ENCODE measurements at regions not wholly inside any gene's neighbourhood (a gene's known extent, or its start where the extent isn't known, plus 50 kb on each side); places are given as distances from the start of the nearest gene placed in this dataset.

GRCh38 chr3:6799264-6799915 lies 61.5 kb upstream of the GRM7 start:
- Histone ChIP-seq H3K27ac (ENCODE audit: low read length) (no peak overlapping the region), H3K36me3 (ENCODE audit: control insufficient read depth in 1 of 2, insufficient read depth in 2 of 2, low read length in 2 of 2) (no peaks in the 10 kb centered on the region), H3K27me3 (ENCODE audit: low read depth, low read length) (no peaks in the 10 kb centered on the region), H3K9me3 (ENCODE audit: control insufficient read depth in 1 of 2, low read length in 2 of 2) (no peaks in the 10 kb centered on the region), H3K4me3 (ENCODE audit: low read depth in 1 of 2, low read length in 2 of 2) (no peak overlapping the region), H3K4me1 (ENCODE audit: control insufficient read depth in 1 of 2, insufficient read depth in 2 of 2, low read length in 2 of 2) (no peaks in the 10 kb centered on the region)

GRCh38 chr3:6803619-6804018 lies 57.3 kb upstream of the GRM7 start:
- H3K9me3 ChIP-seq (ENCODE audit: control insufficient read depth in 1 of 2, low read length in 2 of 2): no peaks in the 10 kb centered on the region
- no peak overlapping the region for H3K4me3 ChIP-seq (ENCODE audit: low read depth in 1 of 2, low read length in 2 of 2)
- no peaks in the 10 kb centered on the region for H3K36me3 ChIP-seq (ENCODE audit: control insufficient read depth in 1 of 2, insufficient read depth in 2 of 2, low read length in 2 of 2)
- H3K27ac ChIP-seq (ENCODE audit: low read length): no peak overlapping the region
- no peaks in the 10 kb centered on the region for H3K4me1 ChIP-seq (ENCODE audit: control insufficient read depth in 1 of 2, insufficient read depth in 2 of 2, low read length in 2 of 2)
- no peaks in the 10 kb centered on the region for H3K27me3 ChIP-seq (ENCODE audit: low read depth, low read length)

- H3K4me1 ChIP-seq (ENCODE audit: control insufficient read depth in 1 of 2, insufficient read depth in 2 of 2, low read length in 2 of 2): no peaks in the 10 kb centered on the region
- no peak overlapping the region for H3K27ac ChIP-seq (ENCODE audit: low read length)
- H3K9me3 ChIP-seq (ENCODE audit: control insufficient read depth in 1 of 2, low read length in 2 of 2): no peaks in the 10 kb centered on the region
- H3K27me3 ChIP-seq (ENCODE audit: low read depth, low read length): no peaks in the 10 kb centered on the region
- H3K4me3 ChIP-seq (ENCODE audit: low read depth in 1 of 2, low read length in 2 of 2): no peak overlapping the region
- H3K36me3 ChIP-seq (ENCODE audit: control insufficient read depth in 1 of 2, insufficient read depth in 2 of 2, low read length in 2 of 2): no peaks in the 10 kb centered on the region
Measured at GRCh38 chr3:6805236-6805635, 55.7 kb upstream of the GRM7 start.

- no peak overlapping the region for H3K4me3 ChIP-seq (ENCODE audit: low read depth in 1 of 2, low read length in 2 of 2)
- no peaks in the 10 kb centered on the region for H3K9me3 ChIP-seq (ENCODE audit: control insufficient read depth in 1 of 2, low read length in 2 of 2)
- H3K36me3 ChIP-seq (ENCODE audit: control insufficient read depth in 1 of 2, insufficient read depth in 2 of 2, low read length in 2 of 2): no peaks in the 10 kb centered on the region
- no peak overlapping the region for H3K27ac ChIP-seq (ENCODE audit: low read length)
- H3K4me1 ChIP-seq (ENCODE audit: control insufficient read depth in 1 of 2, insufficient read depth in 2 of 2, low read length in 2 of 2): no peaks in the 10 kb centered on the region
- no peaks in the 10 kb centered on the region for H3K27me3 ChIP-seq (ENCODE audit: low read depth, low read length)
Measured at GRCh38 chr3:6806991-6807390, 53.9 kb upstream of the GRM7 start.

- no peaks in the 10 kb centered on the region for H3K4me1 ChIP-seq (ENCODE audit: control insufficient read depth in 1 of 2, insufficient read depth in 2 of 2, low read length in 2 of 2)
- H3K4me3 ChIP-seq (ENCODE audit: low read depth in 1 of 2, low read length in 2 of 2): no peak overlapping the region
- H3K27me3 ChIP-seq (ENCODE audit: low read depth, low read length): no peaks in the 10 kb centered on the region
- H3K9me3 ChIP-seq (ENCODE audit: control insufficient read depth in 1 of 2, low read length in 2 of 2): no peaks in the 10 kb centered on the region
- H3K27ac ChIP-seq (ENCODE audit: low read length): no peak overlapping the region
- H3K36me3 ChIP-seq (ENCODE audit: control insufficient read depth in 1 of 2, insufficient read depth in 2 of 2, low read length in 2 of 2): no peaks in the 10 kb centered on the region
Measured at GRCh38 chr3:6807967-6808588, 52.8 kb upstream of the GRM7 start.

GRCh38 chr3:6809349-6809748 lies 51.6 kb upstream of the GRM7 start:
- no peaks in the 10 kb centered on the region for H3K4me1 ChIP-seq (ENCODE audit: control insufficient read depth in 1 of 2, insufficient read depth in 2 of 2, low read length in 2 of 2)
- no peaks in the 10 kb centered on the region for H3K9me3 ChIP-seq (ENCODE audit: control insufficient read depth in 1 of 2, low read length in 2 of 2)
- H3K4me3 ChIP-seq (ENCODE audit: low read depth in 1 of 2, low read length in 2 of 2): no peak overlapping the region
- H3K27ac ChIP-seq (ENCODE audit: low read length): no peak overlapping the region
- H3K36me3 ChIP-seq (ENCODE audit: control insufficient read depth in 1 of 2, insufficient read depth in 2 of 2, low read length in 2 of 2): no peaks in the 10 kb centered on the region
- H3K27me3 ChIP-seq (ENCODE audit: low read depth, low read length): no peaks in the 10 kb centered on the region
